Panc1 (cell line): ENCODE measurements at regions not wholly inside any gene's neighbourhood (a gene's known extent, or its start where the extent isn't known, plus 50 kb on each side); places are given as distances from the start of the nearest gene placed in this dataset.

Source experiments
- REST ChIP-seq, 2 experiments: IDR thresholded peaks; 2 replicates each; pipeline ENCODE4 v1.6.1; 2011 to 2012; ENCODE audit warnings: low read depth in 2 of 2, control low read depth in 1 of 2, low read length in 1 of 2, mild to moderate bottlenecking in 1 of 2, moderate library complexity in 1 of 2; ENCODE audit not compliant: insufficient read depth in 1 of 2
- SIN3A ChIP-seq: IDR thresholded peaks from 2 replicates; pipeline ENCODE4 v1.6.1; 2012; ENCODE audit warnings: low read depth, mild to moderate bottlenecking, low read length, moderate library complexity, borderline replicate concordance; ENCODE audit not compliant: insufficient read depth
- TF ChIP-seq, protein P1 (sequence below): fragments of 450-650 bp; IDR thresholded peaks from 2 replicates; pipeline ENCODE4 v1.5.1; 2017; ENCODE audit warnings: mild to moderate bottlenecking

- TF ChIP-seq, protein P1, sequence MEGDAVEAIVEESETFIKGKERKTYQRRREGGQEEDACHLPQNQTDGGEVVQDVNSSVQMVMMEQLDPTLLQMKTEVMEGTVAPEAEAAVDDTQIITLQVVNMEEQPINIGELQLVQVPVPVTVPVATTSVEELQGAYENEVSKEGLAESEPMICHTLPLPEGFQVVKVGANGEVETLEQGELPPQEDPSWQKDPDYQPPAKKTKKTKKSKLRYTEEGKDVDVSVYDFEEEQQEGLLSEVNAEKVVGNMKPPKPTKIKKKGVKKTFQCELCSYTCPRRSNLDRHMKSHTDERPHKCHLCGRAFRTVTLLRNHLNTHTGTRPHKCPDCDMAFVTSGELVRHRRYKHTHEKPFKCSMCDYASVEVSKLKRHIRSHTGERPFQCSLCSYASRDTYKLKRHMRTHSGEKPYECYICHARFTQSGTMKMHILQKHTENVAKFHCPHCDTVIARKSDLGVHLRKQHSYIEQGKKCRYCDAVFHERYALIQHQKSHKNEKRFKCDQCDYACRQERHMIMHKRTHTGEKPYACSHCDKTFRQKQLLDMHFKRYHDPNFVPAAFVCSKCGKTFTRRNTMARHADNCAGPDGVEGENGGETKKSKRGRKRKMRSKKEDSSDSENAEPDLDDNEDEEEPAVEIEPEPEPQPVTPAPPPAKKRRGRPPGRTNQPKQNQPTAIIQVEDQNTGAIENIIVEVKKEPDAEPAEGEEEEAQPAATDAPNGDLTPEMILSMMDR: no peak
- TF ChIP-seq REST (IDR thresholded peaks at IDR 0.05; ENCODE audit: insufficient read depth in 1 of 2, low read depth in 2 of 2, low read length in 1 of 2) (no peak), SIN3A (no peak)
Measured at GRCh38 chr3:154482507-154482906, 52.5 kb upstream of the GPR149 start.
